Uterus (tissue), 3 donors: ENCODE measurements at regions not wholly inside any gene's neighbourhood (a gene's known extent, or its start where the extent isn't known, plus 50 kb on each side); places are given as distances from the start of the nearest gene placed in this dataset.

ENCODE experiments used
- DNase-seq, 2 donors: peaks; one replicate each; pipeline ENCODE4 v3.0.0-alpha.2; 2019 to 2020
- H3K27ac ChIP-seq, 2 donors: fragments of 200-600 bp; sonication (generic); 1 replicate in 1 of 2; 2 replicates in 1 of 2; pipeline ENCODE4 v1.5.1; 2016 to 2018
- H3K27me3 ChIP-seq, 2 donors: fragments of 200-600 bp; sonication (generic); one replicate each; pipeline ENCODE4 v1.5.1; 2018 to 2019; ENCODE audit warnings: control low read depth in 1 of 2
- H3K36me3 ChIP-seq, 2 donors: fragments of 200-600 bp; sonication (generic); one replicate each; pipeline ENCODE4 v1.5.1; 2019; ENCODE audit warnings: control low read depth in 1 of 2
- H3K4me1 ChIP-seq, 2 donors: fragments of 200-600 bp; sonication (generic); one replicate each; pipeline ENCODE4 v1.5.1; 2018 to 2019; ENCODE audit warnings: control low read depth in 1 of 2
- H3K4me3 ChIP-seq, 2 donors: fragments of 200-600 bp; sonication (generic); 1 replicate in 1 of 2; 2 replicates in 1 of 2; pipeline ENCODE4 v1.5.1; 2018 to 2019; ENCODE audit warnings: mild to moderate bottlenecking in 1 of 2
- H3K9me3 ChIP-seq, 2 donors: fragments of 200-600 bp; sonication (generic); one replicate each; pipeline ENCODE4 v1.5.1; 2019; ENCODE audit warnings: control low read depth in 1 of 2
- CTCF ChIP-seq, 4 experiments: fragments of 200-600 bp in 2 of 4; fragments of 450-650 bp in 2 of 4; sonication (generic) in 2 of 4; IDR thresholded peaks; one replicate each; pipeline ENCODE4 v1.5.1; 2016 to 2019; ENCODE audit warnings: antibody characterized with exemption in 4 of 4, mild to moderate bottlenecking in 2 of 4, moderate library complexity in 1 of 4
- POLR2A ChIP-seq, 2 donors: fragments of 450-650 bp; IDR thresholded peaks; one replicate each; pipeline ENCODE4 v1.6.1; 2016; ENCODE audit warnings: antibody characterized with exemption in 2 of 2, mild to moderate bottlenecking in 1 of 2, moderate library complexity in 1 of 2
- intact Hi-C: fragments of 100-400 bp; cut with DNase I; formaldehyde crosslinking; loops from one replicate; pipeline ENCODE4 v1.15.1; 2023; ENCODE audit warnings: low total_unique reads
- donor health status: DM: yes; HTN: yes; CAD: no.

GRCh38 chr5:164967354-164967753 is 1461.9 kb downstream of the MAT2B start:
- TF ChIP-seq POLR2A (IDR thresholded peaks at IDR 0.05) (no peak), CTCF (IDR thresholded peaks at IDR 0.05) (no peak)
- Histone ChIP-seq H3K36me3 (no peaks in the 10 kb centered on the region), H3K27ac (no peak overlapping the region), H3K27me3 (no peaks in the 10 kb centered on the region), H3K4me3 (no peak overlapping the region), H3K4me1 (no peaks in the 10 kb centered on the region), H3K9me3 (no peaks in the 10 kb centered on the region)
- no peak for DNase-seq
- intact Hi-C loops: no loop called here

- Histone ChIP-seq H3K4me1 (no peaks in the 10 kb centered on the region), H3K27me3 (no peaks in the 10 kb centered on the region), H3K36me3 (no peaks in the 10 kb centered on the region), H3K4me3 (no peak overlapping the region), H3K9me3 (no peaks in the 10 kb centered on the region), H3K27ac (no peak overlapping the region)
- TF ChIP-seq CTCF (IDR thresholded peaks at IDR 0.05): no peak
- TF ChIP-seq POLR2A (IDR thresholded peaks at IDR 0.05): no peak
- DNase-seq: no peak
- intact Hi-C loops: no loop called here
Measured at GRCh38 chr5:164972973-164973372, 1467.6 kb downstream of the MAT2B start.

GRCh38 chr5:164975986-164976385 is 1470.6 kb downstream of the MAT2B start:
- no peak for TF ChIP-seq CTCF (IDR thresholded peaks at IDR 0.05)
- no peak for TF ChIP-seq POLR2A (IDR thresholded peaks at IDR 0.05)
- no peak for DNase-seq
- Histone ChIP-seq H3K36me3 (no peaks in the 10 kb centered on the region), H3K27ac (no peak overlapping the region), H3K4me1 (no peaks in the 10 kb centered on the region), H3K27me3 (no peaks in the 10 kb centered on the region), H3K4me3 (no peak overlapping the region), H3K9me3 (no peaks in the 10 kb centered on the region)
- intact Hi-C loops: no loop called here

GRCh38 chr5:164980480-164980879 is 1475.1 kb downstream of the MAT2B start:
- TF ChIP-seq POLR2A (IDR thresholded peaks at IDR 0.05): no peak
- no peak for TF ChIP-seq CTCF (IDR thresholded peaks at IDR 0.05)
- no peaks in the 10 kb centered on the region for H3K4me1 ChIP-seq
- H3K27ac ChIP-seq: no peak overlapping the region
- H3K9me3 ChIP-seq: no peaks in the 10 kb centered on the region
- intact Hi-C loops: no loop called here
- DNase-seq: no peak
- no peaks in the 10 kb centered on the region for H3K27me3 ChIP-seq
- no peaks in the 10 kb centered on the region for H3K36me3 ChIP-seq
- H3K4me3 ChIP-seq: no peak overlapping the region

- no peak overlapping the region for H3K4me3 ChIP-seq
- H3K4me1 ChIP-seq: no peaks in the 10 kb centered on the region
- no peaks in the 10 kb centered on the region for H3K36me3 ChIP-seq
- no peak overlapping the region for H3K27ac ChIP-seq
- H3K9me3 ChIP-seq: no peaks in the 10 kb centered on the region
- TF ChIP-seq CTCF (IDR thresholded peaks at IDR 0.05) (no peak), POLR2A (IDR thresholded peaks at IDR 0.05) (no peak)
- intact Hi-C loops: no loop called here
- no peaks in the 10 kb centered on the region for H3K27me3 ChIP-seq
- no peak for DNase-seq
Measured at GRCh38 chr5:164998142-164998541, 1492.7 kb downstream of the MAT2B start.
